HepG2 (cell line): ENCODE measurements at regions not wholly inside any gene's neighbourhood (a gene's known extent, or its start where the extent isn't known, plus 50 kb on each side); places are given as distances from the start of the nearest gene placed in this dataset.

ENCODE experiments used
- BRCA1 ChIP-seq: sonication (generic); formaldehyde crosslinking; IDR thresholded peaks from 2 replicates; pipeline ENCODE4 v1.4.0; 2020; ENCODE audit warnings: missing genetic modification reagents
- FOXM1 ChIP-seq: sonication (generic); formaldehyde crosslinking; IDR thresholded peaks from 2 replicates; pipeline ENCODE4 v1.5.0; 2020; ENCODE audit warnings: missing genetic modification reagents
- KAT2B ChIP-seq: fragments of 150-350 bp; IDR thresholded peaks from 2 replicates; pipeline ENCODE4 v1.6.1; 2014; ENCODE audit warnings: low read depth, low read length, borderline replicate concordance
- MIXL1 ChIP-seq: IDR thresholded peaks from 2 replicates; pipeline ENCODE4 v1.6.1; 2016
- NFE2L1 ChIP-seq: sonication (generic); formaldehyde crosslinking; IDR thresholded peaks from 2 replicates; pipeline ENCODE4 v1.4.0; 2020; ENCODE audit warnings: missing genetic modification reagents, mild to moderate bottlenecking, borderline replicate concordance
- SMAD9 ChIP-seq: sonication (generic); formaldehyde crosslinking; IDR thresholded peaks from 2 replicates; pipeline ENCODE4 v1.5.1; 2020; ENCODE audit warnings: mild to moderate bottlenecking, missing genetic modification reagents
- SP2 ChIP-seq: sonication (generic); formaldehyde crosslinking; IDR thresholded peaks from 2 replicates; pipeline ENCODE4 v1.5.1; 2020; ENCODE audit warnings: mild to moderate bottlenecking, missing genetic modification reagents
- TP53 ChIP-seq: sonication (generic); formaldehyde crosslinking; conservative IDR thresholded peaks from 2 replicates; pipeline ENCODE4 v1.4.0; 2020; ENCODE audit warnings: missing genetic modification reagents
- ZKSCAN8 ChIP-seq: IDR thresholded peaks from 2 replicates; pipeline ENCODE4 v1.6.1; 2016; ENCODE audit warnings: borderline replicate concordance, missing genetic modification reagents, missing compliant biosample characterization
- ZNF616 ChIP-seq: sonication (generic); formaldehyde crosslinking; IDR thresholded peaks from 2 replicates; pipeline ENCODE4 v1.5.0; 2020; ENCODE audit warnings: low read depth, mild to moderate bottlenecking, missing genetic modification reagents
- ZNF737 ChIP-seq: sonication (generic); formaldehyde crosslinking; IDR thresholded peaks from 2 replicates; pipeline ENCODE4 v1.5.0; 2020; ENCODE audit warnings: missing genetic modification reagents, mild to moderate bottlenecking, borderline replicate concordance
- TF ChIP-seq, protein P1 (sequence below): sonication (generic); formaldehyde crosslinking; IDR thresholded peaks from 2 replicates; pipeline ENCODE4 v1.5.0; 2020; ENCODE audit warnings: mild to moderate bottlenecking, missing genetic modification reagents, moderate library complexity

DNA sequence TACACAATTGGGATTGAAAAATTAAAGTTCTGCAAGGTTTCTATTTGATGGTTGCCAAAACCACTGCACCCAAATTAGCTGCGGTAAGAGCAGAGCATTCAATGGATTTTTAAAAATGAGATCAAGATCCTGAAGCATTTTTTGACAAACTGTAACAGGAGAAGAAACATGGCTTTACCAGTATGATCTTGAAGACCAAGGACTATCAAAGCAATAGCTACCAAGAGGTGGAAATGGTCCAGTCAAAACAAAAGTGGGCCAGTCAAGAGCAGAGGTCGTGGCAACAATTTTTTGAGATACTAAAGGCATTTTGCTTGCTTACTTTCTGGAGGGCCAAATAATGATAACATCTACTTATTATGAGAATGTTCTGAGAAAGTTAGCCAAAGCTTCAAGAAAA is 186.8 kb downstream of the RDH14 start:
- TF ChIP-seq ZNF616 (CRISPR knock-in tag) (no peak), ZNF737 (CRISPR knock-in tag) (no peak), BRCA1 (CRISPR knock-in tag) (no peak), SP2 (no peak), NFE2L1 (CRISPR knock-in tag) (no peak), TP53 (CRISPR knock-in tag) (no peak), SMAD9 (CRISPR knock-in tag) (no peak), ZKSCAN8 (no peak), KAT2B (no peak), MIXL1 (CRISPR knock-in tag) (no peak), FOXM1 (CRISPR knock-in tag) (no peak)
- TF ChIP-seq, protein P1, sequence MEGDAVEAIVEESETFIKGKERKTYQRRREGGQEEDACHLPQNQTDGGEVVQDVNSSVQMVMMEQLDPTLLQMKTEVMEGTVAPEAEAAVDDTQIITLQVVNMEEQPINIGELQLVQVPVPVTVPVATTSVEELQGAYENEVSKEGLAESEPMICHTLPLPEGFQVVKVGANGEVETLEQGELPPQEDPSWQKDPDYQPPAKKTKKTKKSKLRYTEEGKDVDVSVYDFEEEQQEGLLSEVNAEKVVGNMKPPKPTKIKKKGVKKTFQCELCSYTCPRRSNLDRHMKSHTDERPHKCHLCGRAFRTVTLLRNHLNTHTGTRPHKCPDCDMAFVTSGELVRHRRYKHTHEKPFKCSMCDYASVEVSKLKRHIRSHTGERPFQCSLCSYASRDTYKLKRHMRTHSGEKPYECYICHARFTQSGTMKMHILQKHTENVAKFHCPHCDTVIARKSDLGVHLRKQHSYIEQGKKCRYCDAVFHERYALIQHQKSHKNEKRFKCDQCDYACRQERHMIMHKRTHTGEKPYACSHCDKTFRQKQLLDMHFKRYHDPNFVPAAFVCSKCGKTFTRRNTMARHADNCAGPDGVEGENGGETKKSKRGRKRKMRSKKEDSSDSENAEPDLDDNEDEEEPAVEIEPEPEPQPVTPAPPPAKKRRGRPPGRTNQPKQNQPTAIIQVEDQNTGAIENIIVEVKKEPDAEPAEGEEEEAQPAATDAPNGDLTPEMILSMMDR (CRISPR knock-in tag), result no peak
